ENCODE measurements at regions not wholly inside any gene's neighbourhood (a gene's known extent, or its start where the extent isn't known, plus 50 kb on each side); places are given as distances from the start of the nearest gene placed in this dataset.

DNA sequence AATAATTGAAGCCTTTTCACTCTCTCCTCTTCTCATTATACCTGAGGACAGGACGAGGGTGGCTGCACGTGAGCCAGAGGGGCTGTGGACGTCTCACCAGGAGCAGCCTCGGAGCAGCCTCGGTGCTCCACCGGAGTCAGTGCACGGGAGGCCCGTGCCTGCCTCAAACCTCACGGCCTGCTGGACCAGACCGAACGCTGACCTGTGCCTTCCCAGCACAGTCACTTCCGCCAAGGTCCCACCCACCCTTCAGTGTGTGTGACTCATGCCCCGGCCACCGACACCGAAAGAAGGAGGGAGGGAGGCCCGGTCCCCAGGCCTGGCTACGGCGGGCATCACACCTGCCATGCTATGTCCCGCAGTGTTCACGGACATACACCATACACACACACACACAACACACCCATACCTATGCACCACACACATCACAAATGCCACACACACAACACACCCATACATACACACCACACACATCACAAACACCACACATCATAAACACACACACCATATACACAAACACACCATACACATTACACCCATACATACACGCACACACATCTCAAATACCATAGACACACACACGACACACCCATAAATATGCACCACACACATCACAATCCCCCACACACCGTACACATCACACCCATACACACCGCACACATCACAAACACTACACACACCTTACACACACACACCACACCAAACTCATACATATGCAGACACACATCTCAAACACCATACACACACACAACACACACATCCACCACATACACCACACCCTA is 1506.5 kb downstream of the TBC1D22A start:
- Histone ChIP-seq H3K4me3 (no peak overlapping the region), H3K36me3 (no peaks in the 10 kb centered on the region), H3K27me3 (peaks cover 0 to 32% (median 0%) of the 10 kb centered on the region in 4 donors), H3K4me1 (no peaks in the 10 kb centered on the region), H3K27ac (no peak overlapping the region), H3K9me3 (no peaks in the 10 kb centered on the region)
- TF ChIP-seq, protein P1, sequence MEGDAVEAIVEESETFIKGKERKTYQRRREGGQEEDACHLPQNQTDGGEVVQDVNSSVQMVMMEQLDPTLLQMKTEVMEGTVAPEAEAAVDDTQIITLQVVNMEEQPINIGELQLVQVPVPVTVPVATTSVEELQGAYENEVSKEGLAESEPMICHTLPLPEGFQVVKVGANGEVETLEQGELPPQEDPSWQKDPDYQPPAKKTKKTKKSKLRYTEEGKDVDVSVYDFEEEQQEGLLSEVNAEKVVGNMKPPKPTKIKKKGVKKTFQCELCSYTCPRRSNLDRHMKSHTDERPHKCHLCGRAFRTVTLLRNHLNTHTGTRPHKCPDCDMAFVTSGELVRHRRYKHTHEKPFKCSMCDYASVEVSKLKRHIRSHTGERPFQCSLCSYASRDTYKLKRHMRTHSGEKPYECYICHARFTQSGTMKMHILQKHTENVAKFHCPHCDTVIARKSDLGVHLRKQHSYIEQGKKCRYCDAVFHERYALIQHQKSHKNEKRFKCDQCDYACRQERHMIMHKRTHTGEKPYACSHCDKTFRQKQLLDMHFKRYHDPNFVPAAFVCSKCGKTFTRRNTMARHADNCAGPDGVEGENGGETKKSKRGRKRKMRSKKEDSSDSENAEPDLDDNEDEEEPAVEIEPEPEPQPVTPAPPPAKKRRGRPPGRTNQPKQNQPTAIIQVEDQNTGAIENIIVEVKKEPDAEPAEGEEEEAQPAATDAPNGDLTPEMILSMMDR (IDR thresholded peaks at IDR 0.05) = no peak
- no peak for TF ChIP-seq POLR2A (IDR thresholded peaks at IDR 0.05)
- no peak for DNase-seq
- intact Hi-C loops (cut with DNase I) = loop anchor here (10.0 kb wide), 1 partner anchor 394 kb away; no protein-coding TSS in a partner anchor
- 73 to 80% methylated on average over 18 to 23 of the region's 24 CpGs for WGBS, 2 donors

DNA sequence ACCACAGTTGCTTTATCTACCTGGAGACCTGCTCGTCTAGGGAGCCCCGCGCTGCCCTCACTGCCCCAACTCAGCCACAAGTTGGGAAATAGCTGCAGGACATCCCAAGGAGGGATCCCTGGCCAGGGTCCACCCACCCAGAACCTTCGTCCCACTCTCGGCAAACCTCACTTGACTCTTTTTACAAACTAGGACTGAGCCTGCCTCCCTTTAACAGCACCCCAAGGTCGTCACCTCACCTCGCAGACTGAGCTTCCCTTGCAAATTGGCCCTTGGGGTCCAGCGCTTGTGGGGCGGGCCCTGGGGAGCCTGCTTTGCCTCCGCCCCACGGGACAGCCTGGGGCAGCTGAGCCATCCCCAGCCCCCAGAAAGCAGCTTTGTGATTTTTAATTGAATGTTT is 1505.8 kb downstream of the TBC1D22A start:
- 69 to 73% methylated on average over 9 to 10 of the region's 11 CpGs for WGBS, 2 donors
- no peak for DNase-seq

DNA sequence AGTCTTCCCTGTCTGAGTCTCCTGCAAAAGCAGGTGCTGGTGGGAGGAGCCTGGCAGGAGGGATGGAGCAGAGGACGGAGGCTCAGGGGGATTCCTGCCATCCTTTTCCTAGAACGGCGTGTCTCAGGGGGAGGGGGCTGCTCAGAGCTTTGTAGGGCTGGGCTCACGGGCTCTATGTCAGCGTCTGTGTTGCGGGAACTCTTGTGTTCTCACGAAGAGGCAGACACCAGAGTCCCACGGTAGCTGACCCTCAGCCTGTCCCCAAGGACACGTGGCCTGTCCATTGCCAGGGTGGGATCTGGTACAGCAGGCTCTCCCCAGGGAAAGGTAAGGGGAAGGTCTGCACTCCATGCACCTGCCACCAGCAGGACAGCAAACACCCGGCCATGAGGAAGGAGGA is 1505.2 kb downstream of the TBC1D22A start:
- WGBS, 2 donors = 0 to 14% methylated on average over 1 to 8 of the region's 10 CpGs

More for the DNA sequence above, 1505.8 kb downstream of the TBC1D22A start:
- no peaks in the 10 kb centered on the region for H3K4me1 ChIP-seq
- no peaks in the 10 kb centered on the region for H3K9me3 ChIP-seq
- no peak overlapping the region for H3K4me3 ChIP-seq
- H3K27me3 ChIP-seq = peaks cover 0 to 32% (median 0%) of the 10 kb centered on the region in 4 donors
- intact Hi-C loops (cut with DNase I) = loop anchor here (10.0 kb wide), 1 partner anchor 393 kb away; no protein-coding TSS in a partner anchor
- H3K36me3 ChIP-seq = no peaks in the 10 kb centered on the region
- H3K27ac ChIP-seq = no peak overlapping the region
- TF ChIP-seq, protein P1 (IDR thresholded peaks at IDR 0.05) = no peak
- no peak for TF ChIP-seq POLR2A (IDR thresholded peaks at IDR 0.05)

DNA sequence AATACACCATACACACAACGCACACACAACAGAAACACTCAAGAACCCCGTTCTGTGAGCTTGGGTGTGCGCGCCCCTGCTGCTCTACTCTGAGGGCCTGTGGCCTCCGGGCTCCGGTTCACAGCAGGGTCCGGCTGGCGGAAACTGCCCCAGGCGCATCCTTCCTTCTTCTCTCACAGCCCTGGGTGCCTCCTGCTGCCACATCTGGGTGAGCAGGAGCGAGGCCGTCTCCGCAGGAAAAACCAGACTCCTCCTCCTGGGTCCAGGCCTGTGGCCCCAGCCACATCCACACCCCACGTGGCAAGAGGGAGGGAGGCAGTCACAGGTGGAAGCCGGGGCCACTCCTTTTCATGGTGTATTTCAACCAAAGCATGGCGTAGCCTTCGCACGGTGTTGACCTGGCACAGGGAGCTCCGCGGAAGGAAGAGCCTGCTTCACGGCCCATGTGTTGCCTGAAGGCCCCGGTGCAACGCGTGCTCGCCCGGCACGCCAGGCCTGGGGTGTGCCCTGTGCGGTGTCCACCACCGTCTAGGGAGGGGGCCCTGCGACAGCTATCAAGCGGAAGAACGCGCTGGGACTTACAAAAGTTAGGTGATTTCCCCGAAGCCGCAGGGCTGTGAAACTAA is 1502.7 kb downstream of the TBC1D22A start:
- Histone ChIP-seq H3K36me3 (no peaks in the 10 kb centered on the region), H3K4me3 (no peak overlapping the region), H3K27ac (no peak overlapping the region), H3K27me3 (peaks cover 0 to 43% (median 0%) of the 10 kb centered on the region in 4 donors), H3K4me1 (no peaks in the 10 kb centered on the region), H3K9me3 (no peaks in the 10 kb centered on the region)
- DNase-seq = no peak
- WGBS, 2 donors = 84 to 90% methylated on average over 8 to 26 of the region's 34 CpGs
- intact Hi-C loops (cut with DNase I) = loop anchor here (10.0 kb wide), 1 partner anchor 390 kb away; no protein-coding TSS in a partner anchor
- TF ChIP-seq, protein P1 (IDR thresholded peaks at IDR 0.05) = no peak
- TF ChIP-seq POLR2A (IDR thresholded peaks at IDR 0.05) = no peak

More for the DNA sequence above, 1505.2 kb downstream of the TBC1D22A start:
- DNase-seq = no peak
- intact Hi-C loops (cut with DNase I) = loop anchor here (10.0 kb wide), 1 partner anchor 393 kb away; no protein-coding TSS in a partner anchor
- Histone ChIP-seq H3K4me1 (no peaks in the 10 kb centered on the region), H3K9me3 (no peaks in the 10 kb centered on the region), H3K4me3 (no peak overlapping the region), H3K27me3 (peaks cover 0 to 37% (median 0%) of the 10 kb centered on the region in 4 donors), H3K27ac (no peak overlapping the region), H3K36me3 (no peaks in the 10 kb centered on the region)
- TF ChIP-seq, protein P1 (IDR thresholded peaks at IDR 0.05) = no peak
- TF ChIP-seq POLR2A (IDR thresholded peaks at IDR 0.05) = no peak

DNA sequence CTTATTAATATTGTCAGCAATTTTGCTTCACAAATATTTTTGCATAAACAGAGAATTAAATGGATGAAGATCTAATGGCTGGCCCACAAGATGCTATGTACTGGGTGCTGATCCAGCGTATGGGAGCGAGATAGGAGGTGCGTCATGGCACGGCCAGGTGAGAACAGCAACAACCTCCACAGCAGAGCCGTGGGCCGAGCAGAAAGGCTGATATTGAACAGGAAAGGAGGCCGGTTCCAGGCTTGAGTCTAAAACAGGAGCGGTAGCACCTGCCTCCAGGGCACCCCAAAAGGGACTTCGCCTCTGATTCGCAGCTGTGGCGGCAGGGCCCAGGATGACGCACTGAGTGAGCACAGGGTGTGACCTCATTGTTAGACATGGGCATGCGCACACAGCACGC is 1502.1 kb downstream of the TBC1D22A start:
- TF ChIP-seq, protein P1 (IDR thresholded peaks at IDR 0.05) = no peak
- TF ChIP-seq POLR2A (IDR thresholded peaks at IDR 0.05) = no peak
- no peaks in the 10 kb centered on the region for H3K36me3 ChIP-seq
- H3K4me3 ChIP-seq = no peak overlapping the region
- no peaks in the 10 kb centered on the region for H3K4me1 ChIP-seq
- no peaks in the 10 kb centered on the region for H3K9me3 ChIP-seq
- no peak for DNase-seq
- intact Hi-C loops (cut with DNase I) = loop anchor here (10.0 kb wide), 1 partner anchor 390 kb away; no protein-coding TSS in a partner anchor
- peaks cover 0 to 41% (median 0%) of the 10 kb centered on the region in 4 donors for H3K27me3 ChIP-seq
- H3K27ac ChIP-seq = no peak overlapping the region
- WGBS, 2 donors = 81% methylated on average over 10 to 12 of the region's 14 CpGs

Data from esophagus squamous epithelium (tissue), 5 donors.